HCT116 (cell line): ENCODE measurements at regions not wholly inside any gene's neighbourhood (a gene's known extent, or its start where the extent isn't known, plus 50 kb on each side); places are given as distances from the start of the nearest gene placed in this dataset.

Experiments
- ATAC-seq: fragments of 200-7000 bp; cut with Tn5 transposase; 2 replicates; pipeline ENCODE4 v1.9.1; 2020; ENCODE audit warnings: mild to moderate bottlenecking, moderate library complexity
- BruUV-seq: library from RNA; stranded (reverse); fragments of 400-500 nt; replicated peaks from 2 replicates; lab custom pipeline; 2021; lab: Mats Ljungman, UMichigan
- CTCF ChIA-PET: fragments of 300-600 bp; sonication (Branson Sonifier 250); formaldehyde crosslinking; loops from one replicate; lab custom pipeline; 2021; ENCODE audit warnings: antibody characterized with exemption; lab: Charles Lee
- POLR2A ChIA-PET: fragments of 300-600, 350-600 bp; sonication (Branson Sonifier 250); formaldehyde crosslinking; loops from one replicate; lab custom pipeline; 2021; ENCODE audit warnings: antibody characterized with exemption; lab: Charles Lee
- RAD21 ChIA-PET, 2 experiments: fragments of 300-600 bp; sonication (Branson Sonifier 250); formaldehyde crosslinking; loops; one replicate each; lab custom pipeline; 2023; ENCODE audit warnings: low total read pairs in 2 of 2; ENCODE audit not compliant: uncharacterized antibody in 2 of 2, unreplicated experiment in 2 of 2, low non-redundant PET in 1 of 2; lab: Charles Lee
- DNase-seq: peaks from one replicate; pipeline ENCODE4 v3.0.0-alpha.2; 2010; ENCODE audit warnings: low read depth, low spot score
- H2AFZ ChIP-seq: fragments of 200-600 bp; shearing (Covaris generic), sonication (generic); 2 replicates; pipeline ENCODE4 v1.6.1; 2017; ENCODE audit warnings: low read depth, mixed run types, mixed read lengths, antibody characterized with exemption, low read length; ENCODE audit not compliant: poor library complexity, severe bottlenecking
- H3K27ac ChIP-seq: 2 replicates; pipeline ENCODE4 v1.5.1; 2012; ENCODE audit warnings: low read depth, low read length
- H3K27me3 ChIP-seq: fragments of 200-600 bp; sonication (generic); 2 replicates; pipeline ENCODE4 v1.6.1; 2016; ENCODE audit warnings: mixed run types, low read length, mixed read lengths; ENCODE audit not compliant: insufficient read depth
- H3K36me3 ChIP-seq, 2 experiments: fragments of 200-500 bp in 1 of 2; fragments of 200-600 bp in 1 of 2; sonication (Bioruptor generic) in 1 of 2; sonication (generic) in 1 of 2; 2 replicates each; pipeline versions ENCODE4 v1.5.1 to v1.6.1; 2014 to 2016; ENCODE audit warnings: low read length in 2 of 2, inconsistent platforms in 1 of 2, mixed read lengths in 1 of 2, mixed run types in 1 of 2; ENCODE audit not compliant: insufficient read depth in 2 of 2, control insufficient read depth in 1 of 2
- H3K4me1 ChIP-seq, 2 experiments: fragments of 200-600 bp in 1 of 2; sonication (generic) in 1 of 2; 2 replicates each; pipeline versions ENCODE4 v1.5.1 to v1.6.1; 2012 to 2017; ENCODE audit warnings: low read length in 2 of 2, inconsistent platforms in 1 of 2, mild to moderate bottlenecking in 1 of 2, mixed read lengths in 1 of 2, mixed run types in 1 of 2, moderate library complexity in 1 of 2; ENCODE audit not compliant: insufficient read depth in 2 of 2, control insufficient read depth in 1 of 2
- H3K4me2 ChIP-seq: fragments of 200-600 bp; sonication (generic); 2 replicates; pipeline ENCODE4 v1.6.1; 2017; ENCODE audit warnings: mixed run types, low read length, mixed read lengths
- H3K4me3 ChIP-seq, 2 experiments: fragments of 200-600 bp in 1 of 2; sonication (generic) in 1 of 2; replicated peaks in 1 of 2; 2 replicates each; pipeline ENCODE4 v1.5.1; 2011 to 2016; ENCODE audit warnings: low read length in 2 of 2, control low read depth in 1 of 2, low read depth in 1 of 2, mild to moderate bottlenecking in 1 of 2, mixed read lengths in 1 of 2, mixed run types in 1 of 2
- H3K79me2 ChIP-seq: fragments of 200-600 bp; sonication (generic); 2 replicates; pipeline ENCODE4 v1.6.1; 2017; ENCODE audit warnings: mild to moderate bottlenecking, mixed run types, low read length, moderate library complexity, mixed read lengths; ENCODE audit not compliant: insufficient read depth
- H3K9ac ChIP-seq: fragments of 200-600 bp; sonication (generic); 2 replicates; pipeline ENCODE4 v1.6.1; 2016; ENCODE audit warnings: low read length, mixed read lengths
- H3K9me2 ChIP-seq: fragments of 200-600 bp; sonication (generic), shearing (Covaris generic); 2 replicates; pipeline ENCODE4 v1.6.1; 2017; ENCODE audit warnings: mixed run types, mild to moderate bottlenecking, moderate library complexity; ENCODE audit not compliant: insufficient read depth
- H3K9me3 ChIP-seq, 2 experiments: fragments of 200-500 bp in 1 of 2; fragments of 200-600 bp in 1 of 2; sonication (Bioruptor generic) in 1 of 2; sonication (generic) in 1 of 2; 2 replicates each; pipeline ENCODE4 v1.6.1; 2014 to 2017; ENCODE audit warnings: low read length in 2 of 2, mixed read lengths in 2 of 2, inconsistent platforms in 1 of 2, low read depth in 1 of 2, mild to moderate bottlenecking in 1 of 2, mixed run types in 1 of 2, moderate library complexity in 1 of 2; ENCODE audit not compliant: control insufficient read depth in 1 of 2, insufficient read depth in 1 of 2
- H4K20me1 ChIP-seq: fragments of 200-600 bp; sonication (generic), shearing (Covaris generic); 2 replicates; pipeline ENCODE4 v1.6.1; 2017; ENCODE audit warnings: mixed run types, mild to moderate bottlenecking, moderate library complexity; ENCODE audit not compliant: insufficient read depth
- CTCF ChIP-seq, 3 experiments: fragments of 200-600 bp in 1 of 3; sonication (generic) in 1 of 3; IDR thresholded peaks in 2 of 3; conservative IDR thresholded peaks in 1 of 3; 2 replicates each; pipeline ENCODE4 v1.5.1; 2012 to 2017; ENCODE audit warnings: low read depth in 2 of 3, low read length in 2 of 3, antibody characterized with exemption in 1 of 3, borderline replicate concordance in 1 of 3, control low read depth in 1 of 3, mild to moderate bottlenecking in 1 of 3, mixed read lengths in 1 of 3, mixed run types in 1 of 3, moderate library complexity in 1 of 3; ENCODE audit not compliant: insufficient read depth in 1 of 3
- EZH2 ChIP-seq: fragments of 200-600 bp; sonication (generic); IDR thresholded peaks from 2 replicates; pipeline ENCODE4 v1.6.1; 2017; ENCODE audit warnings: antibody characterized with exemption, mixed run types
- POLR2A ChIP-seq: IDR thresholded peaks from 2 replicates; pipeline ENCODE4 v1.7.0; 2011; ENCODE audit warnings: borderline replicate concordance; ENCODE audit not compliant: insufficient read depth, insufficient read length; ENCODE audit errors: extremely low read depth
- SIN3A ChIP-seq: IDR thresholded peaks from 2 replicates; pipeline ENCODE4 v1.6.1; 2012; ENCODE audit warnings: low read depth
- intact Hi-C: fragments of 100-400 bp; cut with micrococcal nuclease; formaldehyde crosslinking; loops from 2 replicates; pipeline ENCODE4 v1.10.0; 2022
- TF ChIP-seq, protein P1 (sequence below): IDR thresholded peaks from 2 replicates; pipeline ENCODE4 v1.6.1; 2012

DNA sequence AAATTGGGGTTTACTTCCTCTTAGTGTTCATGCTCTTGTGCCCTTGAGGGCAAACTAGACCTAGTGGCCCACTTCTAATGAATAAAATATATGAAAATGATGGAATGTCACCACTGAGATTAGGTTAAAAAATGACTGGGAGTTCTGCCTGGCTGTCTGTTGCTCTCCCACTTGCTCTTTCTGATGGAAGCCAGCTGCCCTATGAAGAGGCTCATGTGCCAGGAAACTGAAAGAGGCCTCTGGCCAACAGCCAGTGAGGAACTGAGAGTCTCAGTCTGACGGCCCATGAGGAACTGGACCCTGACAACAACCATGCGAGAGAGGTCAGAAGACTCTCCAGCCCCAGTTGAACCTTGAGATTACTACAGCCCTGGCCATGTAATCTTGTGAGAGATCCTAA lies 107.1 kb upstream of the FHIT start:
- RAD21 ChIA-PET: no interaction called here
- ATAC-seq: no peak
- H3K4me3 ChIP-seq: no peak overlapping the region
- DNase-seq: no peak
- peaks cover 15% of the 10 kb centered on the region; the same call in 1 of the 2 replicates for H3K27me3 ChIP-seq
- no peaks in the 10 kb centered on the region for H3K9me3 ChIP-seq
- intact Hi-C loops: no loop called here
- H3K36me3 ChIP-seq: no peaks in the 10 kb centered on the region
- BruUV-seq: no TSS peak
- no peaks in the 10 kb centered on the region for H3K4me1 ChIP-seq
- TF ChIP-seq EZH2: no peak
- no peak for TF ChIP-seq SIN3A
- TF ChIP-seq, protein P1, sequence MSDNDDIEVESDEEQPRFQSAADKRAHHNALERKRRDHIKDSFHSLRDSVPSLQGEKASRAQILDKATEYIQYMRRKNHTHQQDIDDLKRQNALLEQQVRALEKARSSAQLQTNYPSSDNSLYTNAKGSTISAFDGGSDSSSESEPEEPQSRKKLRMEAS: no peak
- no peak overlapping the region for H3K4me2 ChIP-seq
- no peaks in the 10 kb centered on the region for H3K9me2 ChIP-seq
- no peaks in the 10 kb centered on the region for H4K20me1 ChIP-seq
- H3K9ac ChIP-seq: no peak overlapping the region
- no peak overlapping the region for H2AFZ ChIP-seq
- H3K79me2 ChIP-seq: no peaks in the 10 kb centered on the region
- CTCF ChIA-PET: no interaction called here
- no peak overlapping the region for H3K27ac ChIP-seq
- POLR2A ChIA-PET: no interaction called here

DNA sequence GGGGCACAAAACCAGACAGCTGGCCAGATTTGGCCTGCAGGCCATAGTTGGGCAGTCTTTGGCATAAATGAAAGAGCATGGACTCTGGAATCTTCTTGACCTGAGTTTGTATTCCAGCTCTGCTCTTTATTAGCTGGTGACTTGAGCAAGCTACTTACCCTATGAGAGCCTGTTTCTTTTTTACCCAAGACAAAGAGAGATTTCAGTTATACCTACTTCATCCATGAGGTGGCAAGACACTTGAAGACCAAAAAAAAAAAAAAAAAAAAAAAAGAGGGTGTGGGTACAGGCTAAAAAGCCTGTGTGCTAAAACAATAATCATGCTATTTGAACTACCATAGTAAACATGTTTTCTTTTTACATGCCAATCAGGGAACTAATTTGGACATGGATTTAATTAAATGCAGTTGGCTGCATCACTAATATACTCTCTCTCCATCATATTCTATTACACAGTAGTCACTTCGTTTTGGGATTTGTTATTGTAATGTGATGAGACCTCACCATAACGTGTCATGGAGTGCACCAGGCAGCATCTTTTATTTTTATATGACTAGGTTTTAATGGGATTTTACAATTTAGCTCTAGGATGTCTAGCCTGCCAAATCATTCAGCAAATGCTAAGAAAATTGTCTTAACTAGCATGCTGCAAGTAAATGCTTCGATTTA lies 109.2 kb upstream of the FHIT start:
- Histone ChIP-seq H3K4me3 (no peak overlapping the region), H3K4me2 (no peak overlapping the region), H3K9ac (no peak overlapping the region), H3K27ac (no peak overlapping the region), H4K20me1 (no peaks in the 10 kb centered on the region), H3K27me3 (peaks cover 9% of the 10 kb centered on the region; the same call in 1 of the 2 replicates), H3K9me2 (no peaks in the 10 kb centered on the region), H2AFZ (no peak overlapping the region), H3K79me2 (no peaks in the 10 kb centered on the region), H3K9me3 (no peaks in the 10 kb centered on the region), H3K36me3 (no peaks in the 10 kb centered on the region), H3K4me1 (no peaks in the 10 kb centered on the region)
- no TSS peak for BruUV-seq
- ChIA-PET CTCF (interaction anchor here (0.6 to 1.1 kb wide), 4 partner anchors 9 to 234 kb away, joined by 3 to 5 read pairs (median 4); no protein-coding TSS in a partner anchor), POLR2A (no interaction called here), RAD21 (interaction anchor here in 1 of 2 experiments (0.6 to 0.7 kb wide), 2 partner anchors 61 to 201 kb away, joined by 6 read pairs; no protein-coding TSS in a partner anchor)
- TF ChIP-seq CTCF (IDR thresholded peaks at IDR 0.05 in 2 of 3, conservative IDR thresholded peaks at IDR 0.05 in 1 of 3; ENCODE audit: borderline replicate concordance in 1 of 3, insufficient read depth in 1 of 3, low read depth in 2 of 3, low read length in 2 of 3) (peak in 2 of 3 experiments; percentile 5 to 26; a peak in 2 of 6 replicates), POLR2A (no peak)
- DNase-seq: no peak
- intact Hi-C loops: no loop called here
- ATAC-seq: no peak
